ENCODE measurements at regions not wholly inside any gene's neighbourhood (a gene's known extent, or its start where the extent isn't known, plus 50 kb on each side); places are given as distances from the start of the nearest gene placed in this dataset.

GRCh38 chr17:72287586-72287985, 166.8 kb downstream of the SOX9 start:
- TF ChIP-seq CTCF (IDR thresholded peaks at IDR 0.05), result no peak
- Histone ChIP-seq H3K27ac (no peak overlapping the region), H3K4me3 (no peak overlapping the region), H3K4me1 (no peaks in the 10 kb centered on the region), H3K36me3 (no peaks in the 10 kb centered on the region), H3K27me3 (no peaks in the 10 kb centered on the region), H3K9me3 (no peaks in the 10 kb centered on the region)
- no peak for DNase-seq
- intact Hi-C loops (cut with DNase I; ENCODE audit: low total_unique reads), result no loop called here

GRCh38 chr17:72294487-72294893, 173.7 kb downstream of the SOX9 start:
- H3K36me3 ChIP-seq, result no peaks in the 10 kb centered on the region
- peak in 1 of 2 donors; percentile 41 for DNase-seq
- peaks cover 0 to 12% (median 0%) of the 10 kb centered on the region in 4 donors for H3K4me1 ChIP-seq
- intact Hi-C loops (cut with DNase I; ENCODE audit: low total_unique reads), result no loop called here
- no peaks in the 10 kb centered on the region for H3K9me3 ChIP-seq
- H3K4me3 ChIP-seq, result no peak overlapping the region
- no peak overlapping the region for H3K27ac ChIP-seq
- no peak for TF ChIP-seq CTCF (IDR thresholded peaks at IDR 0.05)
- peaks cover 0 to 4% of the 10 kb centered on the region in 2 donors for H3K27me3 ChIP-seq

- no peak for TF ChIP-seq CTCF (IDR thresholded peaks at IDR 0.05)
- intact Hi-C loops (cut with DNase I; ENCODE audit: low total_unique reads), result no loop called here
- H3K9me3 ChIP-seq, result no peaks in the 10 kb centered on the region
- H3K36me3 ChIP-seq, result no peaks in the 10 kb centered on the region
- no peak overlapping the region for H3K27ac ChIP-seq
- H3K4me1 ChIP-seq, result peaks cover 0 to 12% (median 0%) of the 10 kb centered on the region in 4 donors
- DNase-seq, result no peak
- H3K4me3 ChIP-seq, result no peak overlapping the region
- H3K27me3 ChIP-seq, result peaks cover 0 to 4% of the 10 kb centered on the region in 2 donors
These were observed 175.1 kb downstream of the SOX9 start for GRCh38 chr17:72295916-72296315.

GRCh38 chr17:72296456-72296855, 175.6 kb downstream of the SOX9 start:
- Histone ChIP-seq H3K27ac (no peak overlapping the region), H3K9me3 (no peaks in the 10 kb centered on the region), H3K4me3 (no peak overlapping the region), H3K36me3 (no peaks in the 10 kb centered on the region), H3K27me3 (peaks cover 0 to 4% of the 10 kb centered on the region in 2 donors), H3K4me1 (peaks cover 0 to 12% (median 0%) of the 10 kb centered on the region in 4 donors)
- intact Hi-C loops (cut with DNase I; ENCODE audit: low total_unique reads), result no loop called here
- DNase-seq, result no peak
- no peak for TF ChIP-seq CTCF (IDR thresholded peaks at IDR 0.05)

GRCh38 chr17:72297326-72298115, 176.7 kb downstream of the SOX9 start:
- DNase-seq, result peak; percentile 61 to 71
- peaks cover 0 to 4% of the 10 kb centered on the region in 2 donors for H3K27me3 ChIP-seq
- H3K4me3 ChIP-seq, result no peak overlapping the region
- no peak for TF ChIP-seq CTCF (IDR thresholded peaks at IDR 0.05)
- H3K4me1 ChIP-seq, result peaks cover 0 to 12% (median 0%) of the 10 kb centered on the region in 4 donors
- intact Hi-C loops (cut with DNase I; ENCODE audit: low total_unique reads), result no loop called here
- H3K27ac ChIP-seq, result no peak overlapping the region
- H3K36me3 ChIP-seq, result no peaks in the 10 kb centered on the region
- H3K9me3 ChIP-seq, result no peaks in the 10 kb centered on the region
